B cell (primary cell): ENCODE measurements at regions not wholly inside any gene's neighbourhood (a gene's known extent, or its start where the extent isn't known, plus 50 kb on each side); places are given as distances from the start of the nearest gene placed in this dataset.

ENCODE experiments used
- ATAC-seq: fragments of 200-7000 bp; cut with Tn5 transposase; one replicate; pipeline ENCODE4 v1.10.0; 2021; ENCODE audit warnings: low read depth, mild to moderate bottlenecking, moderate number of reproducible peaks, moderate library complexity
- CTCF ChIA-PET: fragments of 350-600 bp; sonication (Branson Sonifier 250); formaldehyde crosslinking; loops from one replicate; lab custom pipeline; 2021; ENCODE audit warnings: antibody characterized with exemption, inconsistent platforms; lab: Charles Lee
- POLR2A ChIA-PET: fragments of 350-600 bp; sonication (Branson Sonifier 250); formaldehyde crosslinking; loops from one replicate; lab custom pipeline; 2021; ENCODE audit warnings: antibody characterized with exemption; lab: Charles Lee
- DNase-seq: peaks from one replicate; pipeline ENCODE4 v3.0.0; 2013
- H2AFZ ChIP-seq: 2 replicates; pipeline ENCODE4 v1.6.1; 2012; ENCODE audit warnings: mild to moderate bottlenecking, low read depth, low read length; ENCODE audit not compliant: insufficient read depth, poor library complexity, severe bottlenecking
- H3K27ac ChIP-seq, 2 donors: 1 replicate in 1 of 2; 2 replicates in 1 of 2; pipeline ENCODE4 v1.5.1; 2012 to 2013; ENCODE audit warnings: low read length in 2 of 2, mild to moderate bottlenecking in 2 of 2, moderate library complexity in 1 of 2
- H3K27me3 ChIP-seq, 4 experiments: fragments of 200-600 bp in 1 of 4; sonication (generic) in 1 of 4; replicated peaks in 1 of 4; 1 replicate in 2 of 4; 2 replicates in 2 of 4; pipeline versions ENCODE4 v1.6.1 to v1.7.0; 2013 to 2016; ENCODE audit warnings: low read length in 3 of 4, mild to moderate bottlenecking in 2 of 4, mixed read lengths in 1 of 4, moderate library complexity in 1 of 4; ENCODE audit not compliant: insufficient read depth in 4 of 4, control insufficient read depth in 3 of 4; ENCODE audit errors: control extremely low read depth in 1 of 4
- H3K36me3 ChIP-seq, 2 experiments: replicated peaks in 1 of 2; 1 replicate in 1 of 2; 2 replicates in 1 of 2; pipeline versions ENCODE4 v1.6.1 to v1.7.1; 2013; ENCODE audit warnings: low read length in 1 of 2; ENCODE audit not compliant: insufficient read depth in 2 of 2, control insufficient read depth in 1 of 2; ENCODE audit errors: control extremely low read depth in 1 of 2, extremely low read depth in 1 of 2
- H3K4me1 ChIP-seq, 2 donors: fragments of 200-600 bp in 1 of 2; sonication (generic) in 1 of 2; 1 replicate in 1 of 2; 2 replicates in 1 of 2; pipeline versions ENCODE4 v1.5.1 to v1.6.1; 2013 to 2017; ENCODE audit warnings: low read length in 2 of 2; ENCODE audit not compliant: control insufficient read depth in 2 of 2, insufficient read depth in 2 of 2
- H3K4me2 ChIP-seq: replicated peaks from 2 replicates; pipeline ENCODE3; 2012; ENCODE audit warnings: mild to moderate bottlenecking, low read depth, low read length; ENCODE audit not compliant: poor library complexity, severe bottlenecking
- H3K4me3 ChIP-seq, 5 experiments: fragments of 200-600 bp in 1 of 5; sonication (generic) in 1 of 5; 1 replicate in 3 of 5; 2 replicates in 2 of 5; pipeline versions ENCODE4 v1.5.1 to v1.7.0; 2011 to 2016; ENCODE audit warnings: low read length in 4 of 5, mild to moderate bottlenecking in 4 of 5, low read depth in 2 of 5, control low read depth in 1 of 5, moderate library complexity in 1 of 5; ENCODE audit not compliant: insufficient read depth in 1 of 5; ENCODE audit errors: control extremely low read depth in 1 of 5, extremely low read depth in 1 of 5
- H3K79me2 ChIP-seq: fragments of 200-600 bp; sonication (generic); one replicate; pipeline ENCODE4 v1.6.0; 2016; ENCODE audit warnings: low read length; ENCODE audit not compliant: control insufficient read depth, insufficient read depth
- H3K9ac ChIP-seq: fragments of 200-600 bp; sonication (generic); 2 replicates; pipeline ENCODE4 v1.6.1; 2017; ENCODE audit warnings: mild to moderate bottlenecking, low read length, moderate library complexity
- H3K9me3 ChIP-seq, 3 donors: one replicate each; pipeline versions ENCODE4 v1.6.1 to v1.7.1; 2013; ENCODE audit warnings: low read length in 2 of 3; ENCODE audit not compliant: control insufficient read depth in 2 of 3, insufficient read depth in 1 of 3; ENCODE audit errors: control extremely low read depth in 1 of 3
- H4K20me1 ChIP-seq: 2 replicates; pipeline ENCODE4 v1.6.0; 2012; ENCODE audit warnings: mild to moderate bottlenecking, low read length; ENCODE audit not compliant: insufficient read depth, control insufficient read depth, poor library complexity, severe bottlenecking
- H3K27ac Mint-ChIP-seq: one replicate; pipeline ENCODE4 v1.8.0; 2021; ENCODE audit warnings: mixed read lengths
- H3K27me3 Mint-ChIP-seq: one replicate; pipeline ENCODE4 v1.8.0; 2021; ENCODE audit warnings: mixed read lengths
- H3K4me1 Mint-ChIP-seq: one replicate; pipeline ENCODE4 v1.8.0; 2021; ENCODE audit warnings: mixed read lengths
- H3K4me3 Mint-ChIP-seq: one replicate; pipeline ENCODE4 v1.8.0; 2021; ENCODE audit warnings: mixed read lengths
- H3K9me3 Mint-ChIP-seq: one replicate; pipeline ENCODE4 v1.8.0; 2022; ENCODE audit warnings: mixed read lengths; ENCODE audit not compliant: insufficient read depth
- CTCF ChIP-seq: fragments of 200-600 bp; IDR thresholded peaks from one replicate; pipeline ENCODE4 v1.8.0; 2022; ENCODE audit warnings: antibody characterized with exemption, mild to moderate bottlenecking
- EZH2 ChIP-seq: IDR thresholded peaks from 2 replicates; pipeline ENCODE4 v1.6.1; 2012; ENCODE audit warnings: borderline replicate concordance, low read depth, mild to moderate bottlenecking, moderate library complexity, low read length; ENCODE audit not compliant: insufficient read depth, poor library complexity, severe bottlenecking
- WGBS: methylation state at CpG from one replicate; pipeline ENCODE4 v1.1.5; 2013; ENCODE audit warnings: missing lambda C conversion rate; ENCODE audit not compliant: insufficient coverage; 5-methylcytosine and 5-hydroxymethylcytosine counted together
- intact Hi-C: fragments of 100-400 bp; cut with micrococcal nuclease; formaldehyde crosslinking; loops from one replicate; pipeline ENCODE4 v1.10.0; 2022

GRCh38 chr3:64427671-64428070, 202.4 kb upstream of the PRICKLE2 start:
- Histone ChIP-seq H3K4me2 (no peak overlapping the region), H3K4me3 (no peak overlapping the region), H3K27ac (no peak overlapping the region), H3K79me2 (no peaks in the 10 kb centered on the region), H3K4me1 (no peaks in the 10 kb centered on the region), H3K9me3 (peaks cover 0 to 4% (median 0%) of the 10 kb centered on the region in 3 donors), H3K27me3 (no peaks in the 10 kb centered on the region), H3K9ac (no peak overlapping the region), H3K36me3 (no peaks in the 10 kb centered on the region), H2AFZ (no peak overlapping the region), H4K20me1 (no peaks in the 10 kb centered on the region)
- no peak for ATAC-seq
- ChIA-PET POLR2A (no interaction called here), CTCF (no interaction called here)
- Mint-ChIP-seq H3K27me3 (peaks cover 9% of the 10 kb centered on the region), H3K4me1 (no peaks in the 10 kb centered on the region), H3K4me3 (no peak overlapping the region), H3K9me3 (no peaks in the 10 kb centered on the region), H3K27ac (no peak overlapping the region)
- intact Hi-C loops: no loop called here
- no peak for DNase-seq
- WGBS: 94% methylated on average over 3 of the region's 3 CpGs
- TF ChIP-seq CTCF (no peak), EZH2 (no peak)

GRCh38 chr3:64426551-64426950, 201.3 kb upstream of the PRICKLE2 start:
- no peaks in the 10 kb centered on the region for H3K36me3 ChIP-seq
- ATAC-seq (no peak), DNase-seq (no peak)
- H3K4me2 ChIP-seq: no peak overlapping the region
- H3K9ac ChIP-seq: no peak overlapping the region
- WGBS: 83% methylated on average over 1 of the region's 3 CpGs
- H4K20me1 ChIP-seq: no peaks in the 10 kb centered on the region
- POLR2A ChIA-PET: no interaction called here
- Mint-ChIP-seq H3K9me3 (no peaks in the 10 kb centered on the region), H3K27me3 (peaks cover 9% of the 10 kb centered on the region), H3K4me1 (no peaks in the 10 kb centered on the region), H3K4me3 (no peak overlapping the region), H3K27ac (no peak overlapping the region)
- peaks cover 0 to 4% (median 0%) of the 10 kb centered on the region in 3 donors for H3K9me3 ChIP-seq
- H3K27ac ChIP-seq: no peak overlapping the region
- intact Hi-C loops: no loop called here
- no peak overlapping the region for H3K4me3 ChIP-seq
- TF ChIP-seq CTCF (no peak), EZH2 (no peak)
- no peaks in the 10 kb centered on the region for H3K4me1 ChIP-seq
- H3K27me3 ChIP-seq: no peaks in the 10 kb centered on the region
- H2AFZ ChIP-seq: no peak overlapping the region
- CTCF ChIA-PET: no interaction called here
- no peaks in the 10 kb centered on the region for H3K79me2 ChIP-seq
